K562 (cell line): ENCODE measurements at regions not wholly inside any gene's neighbourhood (a gene's known extent, or its start where the extent isn't known, plus 50 kb on each side); places are given as distances from the start of the nearest gene placed in this dataset.
"Not testable (repeated sequence)": the region's sequence is repeated elsewhere in the genome, so short reads cannot be mapped to it uniquely, and the experiment has no call there.

Experiments used
- NR2C2 ChIP-seq, 2 experiments: fragments of 200-800 bp in 1 of 2; sonication (Bioruptor generic) in 1 of 2; sonication (generic) in 1 of 2; formaldehyde crosslinking in 1 of 2; IDR thresholded peaks; 2 replicates each; pipeline versions ENCODE4 v1.6.1 to v1.8.0; 2016 to 2022; ENCODE audit warnings: mild to moderate bottlenecking in 1 of 2, missing compliant biosample characterization in 1 of 2, missing genetic modification characterization in 1 of 2, missing genetic modification reagents in 1 of 2
- POLR2A ChIP-seq: fragments of 450-650 bp; conservative IDR thresholded peaks from 2 replicates; pipeline ENCODE4 v1.6.1; 2016
- SMAD2 ChIP-seq: fragments of 150-350 bp; IDR thresholded peaks from 2 replicates; pipeline ENCODE4 v1.6.1; 2014; ENCODE audit warnings: low read depth, mild to moderate bottlenecking, low read length
- SREBF2 ChIP-seq: sonication (generic); formaldehyde crosslinking; IDR thresholded peaks from 2 replicates; pipeline ENCODE4 v1.4.0; 2020; ENCODE audit warnings: mild to moderate bottlenecking, missing genetic modification reagents
- ZNF583 ChIP-seq: fragments of 250-450 bp; sonication (Bioruptor Pico); IDR thresholded peaks from 2 replicates; pipeline ENCODE4 v1.4.0; 2020

GRCh38 chr1:224562881-224563280 is 53.2 kb upstream of the CNIH3 start:
- not testable (repeated sequence) for TF ChIP-seq ZNF583 (CRISPR knock-in tag); SREBF2; POLR2A; NR2C2 (CRISPR knock-in tag; IDR thresholded peaks at IDR 0.05); NR2C2 (tag; IDR thresholded peaks at IDR 0.05); SMAD2
